Mucosa of rectum (tissue), 2 donors: ENCODE measurements at regions not wholly inside any gene's neighbourhood (a gene's known extent, or its start where the extent isn't known, plus 50 kb on each side); places are given as distances from the start of the nearest gene placed in this dataset.
A peak's percentile ranks its signal among the peaks of the same experiment; 100 is the strongest.

ENCODE experiments used
- H3K27ac ChIP-seq, 2 donors: one replicate each; pipeline ENCODE4 v1.7.0; 2013; ENCODE audit warnings: inconsistent platforms in 2 of 2, low read depth in 2 of 2, low read length in 2 of 2
- H3K27me3 ChIP-seq, 2 donors: one replicate each; pipeline ENCODE4 v1.7.0; 2013; ENCODE audit warnings: low read length in 2 of 2; ENCODE audit not compliant: control insufficient read depth in 2 of 2, insufficient read depth in 2 of 2
- H3K36me3 ChIP-seq, 2 donors: one replicate each; pipeline ENCODE4 v1.7.0; 2013; ENCODE audit warnings: low read length in 2 of 2; ENCODE audit not compliant: control insufficient read depth in 2 of 2, insufficient read depth in 2 of 2
- H3K4me1 ChIP-seq, 2 donors: one replicate each; pipeline ENCODE4 v1.7.0; 2013; ENCODE audit warnings: low read length in 2 of 2, mild to moderate bottlenecking in 1 of 2; ENCODE audit not compliant: control insufficient read depth in 2 of 2, insufficient read depth in 2 of 2
- H3K4me3 ChIP-seq, 2 donors: one replicate each; pipeline ENCODE4 v1.7.0; 2013; ENCODE audit warnings: low read length in 2 of 2
- H3K9ac ChIP-seq, 2 donors: one replicate each; pipeline ENCODE4 v1.7.0; 2013; ENCODE audit warnings: low read length in 2 of 2, low read depth in 1 of 2, mild to moderate bottlenecking in 1 of 2
- H3K9me3 ChIP-seq, 2 donors: one replicate each; pipeline ENCODE4 v1.7.0; 2013; ENCODE audit warnings: low read length in 2 of 2; ENCODE audit not compliant: control insufficient read depth in 2 of 2
- donor health status: healthy.
- donor health status: Normal muscosa, but diverticular disease.

DNA sequence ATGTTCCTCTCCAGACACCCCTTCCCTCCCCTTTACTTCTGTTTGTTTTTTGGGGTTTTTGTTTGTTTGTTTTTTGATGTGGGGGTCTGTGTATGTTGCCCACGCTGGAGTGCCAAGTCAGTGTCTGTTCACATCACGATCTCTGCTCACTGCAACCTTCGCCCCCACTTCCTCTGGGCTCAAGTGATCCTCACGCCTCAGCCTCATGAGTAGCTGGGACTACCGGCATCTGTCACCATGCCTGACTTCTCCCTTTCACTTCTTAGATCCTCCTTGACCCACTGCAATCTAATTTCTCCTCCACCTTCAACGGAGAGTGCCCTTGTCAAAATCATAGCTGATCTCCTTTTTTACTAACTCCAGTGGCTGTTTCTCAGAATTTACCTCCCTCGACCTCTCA, 100.7 kb upstream of the KIF26B start:
- no peaks in the 10 kb centered on the region for H3K4me1 ChIP-seq
- no peak overlapping the region for H3K27ac ChIP-seq
- H3K4me3 ChIP-seq: no peak overlapping the region

DNA sequence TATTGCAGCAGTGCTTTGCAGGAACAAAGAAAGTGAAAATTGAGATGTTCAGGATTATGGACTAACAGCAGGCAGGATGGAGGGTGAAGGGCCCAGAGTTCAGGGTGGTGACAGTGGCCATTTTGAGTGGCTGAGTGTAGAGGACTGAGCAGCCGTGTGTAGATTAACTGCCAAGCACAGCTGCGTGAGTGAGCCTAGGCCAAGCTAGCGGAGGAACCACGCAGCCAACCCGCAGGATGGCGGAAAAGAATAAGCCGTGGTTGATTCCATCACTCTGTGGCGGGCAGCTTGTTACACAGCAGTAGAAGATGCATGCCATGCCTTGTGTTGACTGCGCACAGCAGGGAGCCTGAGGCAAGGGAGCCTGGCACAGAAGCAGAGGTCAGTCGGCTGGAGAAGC, 102.5 kb upstream of the KIF26B start:
- no peaks in the 10 kb centered on the region for H3K27me3 ChIP-seq
- no peak overlapping the region for H3K9ac ChIP-seq
- no peaks in the 10 kb centered on the region for H3K4me1 ChIP-seq
- H3K9me3 ChIP-seq: no peaks in the 10 kb centered on the region
- H3K36me3 ChIP-seq: no peaks in the 10 kb centered on the region
- H3K27ac ChIP-seq: no peak overlapping the region
- no peak overlapping the region for H3K4me3 ChIP-seq

More for the DNA sequence above, 100.7 kb upstream of the KIF26B start:
- Histone ChIP-seq H3K27me3 (no peaks in the 10 kb centered on the region), H3K36me3 (no peaks in the 10 kb centered on the region), H3K9ac (no peak overlapping the region), H3K9me3 (no peaks in the 10 kb centered on the region)

DNA sequence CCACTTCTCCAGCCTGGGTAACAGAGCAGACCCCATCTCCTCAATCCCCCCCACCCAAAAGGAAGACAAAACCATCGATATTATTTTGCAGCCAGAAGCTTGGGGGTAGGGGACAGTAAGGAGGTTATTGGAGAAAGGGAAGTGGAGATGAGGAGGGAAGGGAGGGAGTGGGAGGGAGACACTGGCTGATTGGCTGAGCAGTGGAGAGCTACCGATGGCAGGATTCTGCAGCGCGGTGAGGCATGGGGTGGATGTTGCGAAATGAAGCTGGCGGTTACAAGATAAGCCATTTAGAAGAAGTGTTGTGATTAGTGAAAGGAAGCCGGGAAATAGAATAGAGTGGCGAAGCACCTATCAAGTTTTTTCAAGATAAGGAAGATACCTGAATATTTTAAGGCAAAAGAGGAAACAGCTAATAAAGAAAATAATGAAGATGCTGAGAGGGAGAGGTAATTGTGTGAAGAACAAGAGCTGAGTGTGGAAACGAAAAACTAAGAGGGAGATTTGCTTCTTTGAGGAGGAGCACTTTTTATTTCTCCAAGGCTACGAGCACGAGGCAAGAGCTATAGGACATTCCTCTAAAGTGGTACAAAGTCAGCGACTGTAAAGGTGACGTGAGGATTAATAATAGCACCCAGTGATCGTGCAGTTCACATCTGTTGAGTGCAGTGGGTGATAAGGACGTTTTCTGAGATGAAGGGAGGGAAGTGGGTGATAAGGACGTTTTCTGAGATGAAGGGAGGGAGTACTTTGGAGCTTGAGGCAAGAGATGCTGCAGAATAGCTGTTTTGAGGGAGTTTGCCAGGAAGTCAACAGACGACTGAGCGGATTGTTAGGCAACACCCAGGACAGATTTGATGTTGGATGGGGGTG, 103.2 kb upstream of the KIF26B start:
- H3K27ac ChIP-seq: no peak overlapping the region
- H3K36me3 ChIP-seq: no peaks in the 10 kb centered on the region
- H3K4me1 ChIP-seq: peaks cover 0 to 5% of the 10 kb centered on the region in 2 donors
- H3K9ac ChIP-seq: no peak overlapping the region
- no peak overlapping the region for H3K4me3 ChIP-seq
- H3K27me3 ChIP-seq: no peaks in the 10 kb centered on the region
- no peaks in the 10 kb centered on the region for H3K9me3 ChIP-seq

DNA sequence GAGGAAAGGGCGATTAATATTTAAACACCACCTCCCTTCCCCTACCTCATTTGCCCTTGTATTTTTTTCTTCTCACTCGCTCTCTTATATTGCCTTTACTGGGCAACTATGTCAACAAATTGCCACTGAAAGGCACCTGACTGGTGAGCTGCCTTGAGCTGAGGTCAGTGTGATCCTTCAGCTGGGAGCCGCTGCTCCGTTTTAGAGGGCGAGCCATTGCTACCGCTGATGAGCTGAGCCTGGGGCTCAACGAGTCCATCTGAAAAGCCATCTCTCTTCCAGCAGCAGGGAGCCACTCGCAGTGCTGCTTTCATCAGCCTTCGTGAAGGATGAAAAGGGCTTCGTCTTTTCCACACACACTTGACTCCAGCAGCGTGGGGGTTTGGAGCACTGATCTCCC, 108.0 kb upstream of the KIF26B start:
- peak overlapping the region in 1 of 2 donors; percentile 63 for H3K27ac ChIP-seq
- H3K4me3 ChIP-seq: peak overlapping the region in 1 of 2 donors; percentile 48
- H3K9me3 ChIP-seq: no peaks in the 10 kb centered on the region
- peak overlapping the region in 1 of 2 donors; percentile 2 for H3K9ac ChIP-seq
- H3K4me1 ChIP-seq: peaks cover 5 to 18% of the 10 kb centered on the region in 2 donors
- H3K36me3 ChIP-seq: no peaks in the 10 kb centered on the region
- H3K27me3 ChIP-seq: no peaks in the 10 kb centered on the region

DNA sequence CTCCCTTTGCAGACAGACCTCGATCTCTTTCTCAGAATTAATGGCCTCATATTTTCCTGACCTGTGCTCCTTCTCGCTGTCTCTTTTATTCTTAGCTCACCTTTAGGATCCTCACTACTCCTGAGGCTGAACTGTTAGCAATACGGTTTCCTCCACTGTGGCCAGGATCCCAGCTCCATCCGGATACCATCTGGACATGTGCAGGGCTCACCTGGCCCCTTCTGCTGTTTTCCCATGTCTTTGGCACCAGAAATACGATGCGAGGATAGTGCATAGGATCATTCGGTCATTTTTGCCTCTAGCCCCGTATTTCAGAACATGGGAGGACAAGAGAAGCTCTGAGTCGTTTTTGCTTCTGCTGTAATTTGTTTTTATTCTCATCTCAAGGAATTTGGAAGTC, 108.5 kb upstream of the KIF26B start:
- peak overlapping the region; percentile 18 to 48 for H3K4me3 ChIP-seq
- peaks cover 5 to 18% of the 10 kb centered on the region in 2 donors for H3K4me1 ChIP-seq
- peak overlapping the region; percentile 56 to 63 for H3K27ac ChIP-seq
- H3K9me3 ChIP-seq: no peaks in the 10 kb centered on the region
- H3K27me3 ChIP-seq: no peaks in the 10 kb centered on the region
- no peaks in the 10 kb centered on the region for H3K36me3 ChIP-seq
- peak overlapping the region in 1 of 2 donors; percentile 31 for H3K9ac ChIP-seq

DNA sequence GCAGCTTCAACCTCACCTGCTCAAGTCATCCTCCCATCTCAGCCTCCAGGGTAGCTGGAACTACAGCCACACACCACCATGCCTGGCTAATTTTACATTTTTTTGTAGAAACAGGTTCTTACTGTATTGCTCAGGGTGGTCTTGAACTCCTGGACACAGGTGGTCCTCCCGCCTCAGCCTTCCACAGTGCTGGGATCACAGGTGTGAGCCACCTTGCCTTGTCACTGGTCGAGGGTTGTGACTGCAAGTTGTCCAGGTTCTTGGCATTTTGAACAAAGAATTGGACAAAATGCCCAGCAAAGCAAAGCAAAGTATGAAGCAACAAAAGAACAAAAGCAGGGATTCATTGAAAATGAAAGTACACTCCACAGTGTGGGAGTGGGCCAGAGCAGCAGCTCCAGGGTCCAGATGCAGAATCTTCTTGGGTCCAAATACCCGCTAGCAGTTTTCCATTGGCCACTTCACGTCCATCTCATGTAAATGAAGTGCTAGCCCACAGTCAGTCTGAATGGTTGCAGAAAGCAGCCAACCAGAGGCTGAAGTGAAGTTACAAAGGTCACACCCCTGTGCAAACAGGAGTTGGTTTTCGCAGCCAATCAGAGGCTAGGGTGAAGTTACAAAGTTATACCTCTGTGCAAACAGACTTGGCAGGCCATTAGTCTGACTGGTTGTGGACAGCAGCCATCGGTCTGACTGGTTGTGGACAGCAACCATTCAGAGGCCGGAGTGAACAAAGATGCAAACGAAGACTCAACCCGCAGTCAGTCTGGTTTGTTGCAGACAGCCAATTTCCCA, 109.5 kb upstream of the KIF26B start:
- Histone ChIP-seq H3K4me1 (peaks cover 5 to 18% of the 10 kb centered on the region in 2 donors), H3K36me3 (no peaks in the 10 kb centered on the region), H3K4me3 (peak overlapping the region; percentile 51 to 55), H3K9ac (no peak overlapping the region), H3K27ac (peak overlapping the region; percentile 43 to 63), H3K9me3 (no peaks in the 10 kb centered on the region), H3K27me3 (no peaks in the 10 kb centered on the region)

DNA sequence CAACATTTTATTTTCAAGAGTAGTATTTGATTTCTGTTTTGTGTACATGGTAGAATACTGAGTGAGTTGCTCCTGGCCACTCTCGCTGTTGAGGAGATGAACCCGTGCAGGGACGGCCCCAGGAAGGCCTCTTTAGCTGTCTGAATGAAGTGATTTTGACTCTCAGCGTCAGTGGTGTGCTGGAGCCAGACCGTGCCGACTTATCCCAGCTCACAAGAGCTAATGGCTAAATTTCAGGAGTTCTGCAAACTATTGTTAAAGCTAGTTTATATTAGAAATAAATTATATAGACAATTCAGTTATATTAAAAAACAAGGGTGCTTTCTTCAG, 111.2 kb upstream of the KIF26B start:
- Histone ChIP-seq H3K4me3 (no peak overlapping the region), H3K27ac (no peak overlapping the region), H3K9ac (no peak overlapping the region), H3K36me3 (no peaks in the 10 kb centered on the region), H3K9me3 (no peaks in the 10 kb centered on the region), H3K4me1 (peaks cover 5 to 18% of the 10 kb centered on the region in 2 donors), H3K27me3 (no peaks in the 10 kb centered on the region)

DNA sequence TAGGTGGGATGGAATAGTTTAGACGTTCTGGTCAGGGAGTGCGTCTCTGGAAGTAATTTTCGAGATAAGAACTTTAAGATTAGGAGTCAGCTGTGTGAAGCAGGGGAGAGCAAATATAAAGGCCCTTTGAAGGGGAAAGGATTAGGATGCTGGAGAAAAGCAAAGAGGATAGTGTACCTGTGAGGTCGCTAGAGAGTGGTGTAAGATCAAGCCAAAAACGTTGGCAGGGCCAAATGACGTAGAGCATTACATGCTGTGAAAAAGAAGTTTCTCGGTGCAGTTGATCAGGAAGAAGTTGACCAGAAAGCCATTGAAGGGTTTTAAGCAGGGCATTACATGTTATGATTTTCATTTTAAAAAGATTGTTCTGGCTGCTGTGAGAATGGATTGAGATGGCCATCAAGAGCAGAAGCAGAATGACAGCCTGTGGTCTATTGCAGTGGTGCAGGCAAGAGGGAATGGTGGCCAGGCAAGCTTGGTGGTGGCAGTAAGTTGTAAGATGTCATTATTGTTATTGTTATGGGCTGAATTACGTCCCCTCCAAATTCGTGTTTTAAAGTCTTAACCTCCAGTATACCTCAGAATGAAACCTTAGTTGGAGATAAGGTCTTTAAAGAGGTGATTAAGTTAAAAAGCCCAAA, 113.6 kb upstream of the KIF26B start:
- Histone ChIP-seq H3K27me3 (no peaks in the 10 kb centered on the region), H3K27ac (no peak overlapping the region), H3K36me3 (no peaks in the 10 kb centered on the region), H3K9ac (no peak overlapping the region), H3K9me3 (no peaks in the 10 kb centered on the region), H3K4me1 (peaks cover 3 to 9% of the 10 kb centered on the region in 2 donors), H3K4me3 (no peak overlapping the region)

DNA sequence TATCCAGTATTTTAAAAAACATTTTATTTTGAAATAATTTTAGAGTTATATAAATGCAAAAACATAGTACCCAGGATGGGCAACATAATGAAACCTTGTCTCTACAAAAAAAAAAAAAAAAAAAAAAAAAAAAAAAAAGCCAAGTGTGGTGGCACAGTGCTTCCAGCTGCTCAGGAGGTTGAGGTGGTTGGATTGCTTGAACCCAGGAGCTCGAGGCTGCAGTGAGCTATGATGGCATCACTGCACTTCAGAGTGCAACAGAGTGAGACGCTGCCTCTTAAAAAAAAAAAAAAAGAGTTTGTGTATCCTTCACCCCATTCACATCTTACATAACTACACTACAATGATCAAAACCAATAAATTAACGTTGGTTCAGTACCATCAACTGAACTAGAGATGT, 115.6 kb upstream of the KIF26B start:
- Histone ChIP-seq H3K27ac (no peak overlapping the region), H3K4me1 (peaks cover 0 to 5% of the 10 kb centered on the region in 2 donors), H3K9ac (no peak overlapping the region)

DNA sequence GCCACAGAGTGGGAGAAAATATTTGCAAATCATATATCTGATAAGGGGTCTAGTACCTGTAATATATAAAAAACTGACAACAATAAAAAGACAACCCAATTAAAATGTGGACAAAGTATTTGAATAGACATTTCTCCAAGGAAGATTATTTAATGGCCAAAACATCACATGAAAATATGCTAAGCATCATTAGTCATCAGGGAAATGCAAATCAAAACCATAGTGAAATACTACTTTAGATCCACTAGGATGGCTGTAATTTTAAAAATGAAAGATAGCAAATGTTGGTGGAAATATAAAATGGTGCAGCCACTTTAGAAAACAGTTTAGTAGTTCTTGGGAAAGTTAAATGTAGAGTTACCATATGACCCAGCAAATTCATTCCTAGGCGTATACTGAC, 118.7 kb upstream of the KIF26B start:
- no peak overlapping the region for H3K9ac ChIP-seq
- H3K4me3 ChIP-seq: no peak overlapping the region
- H3K4me1 ChIP-seq: no peaks in the 10 kb centered on the region
- H3K27me3 ChIP-seq: no peaks in the 10 kb centered on the region
- no peak overlapping the region for H3K27ac ChIP-seq
- no peaks in the 10 kb centered on the region for H3K9me3 ChIP-seq
- no peaks in the 10 kb centered on the region for H3K36me3 ChIP-seq

More for the DNA sequence above, 115.6 kb upstream of the KIF26B start:
- Histone ChIP-seq H3K36me3 (no peaks in the 10 kb centered on the region), H3K27me3 (no peaks in the 10 kb centered on the region), H3K9me3 (no peaks in the 10 kb centered on the region), H3K4me3 (no peak overlapping the region)
